Lower lobe of right lung (tissue), 2 donors: ENCODE measurements at regions not wholly inside any gene's neighbourhood (a gene's known extent, or its start where the extent isn't known, plus 50 kb on each side); places are given as distances from the start of the nearest gene placed in this dataset.

Source experiments
- ATAC-seq, 2 donors: fragments of 200-7000 bp; cut with Tn5 transposase; one replicate each; pipeline ENCODE4 v1.9.1; 2020 to 2022; ENCODE audit warnings: mild to moderate bottlenecking in 2 of 2, moderate library complexity in 2 of 2
- DNase-seq: peaks from one replicate; pipeline ENCODE4 v3.0.0-alpha.2; 2020
- H3K27ac ChIP-seq: fragments of 200-600 bp; one replicate; pipeline ENCODE4 v1.8.0; 2022
- H3K27me3 ChIP-seq: fragments of 200-600 bp; one replicate; pipeline ENCODE4 v1.8.0; 2022; ENCODE audit warnings: low read depth
- H3K36me3 ChIP-seq: fragments of 200-600 bp; one replicate; pipeline ENCODE4 v1.8.0; 2022; ENCODE audit warnings: mild to moderate bottlenecking
- H3K4me1 ChIP-seq: fragments of 200-600 bp; one replicate; pipeline ENCODE4 v1.8.0; 2022
- H3K4me3 ChIP-seq: fragments of 200-600 bp; one replicate; pipeline ENCODE4 v1.8.0; 2022; ENCODE audit warnings: mild to moderate bottlenecking
- H3K9me3 ChIP-seq: fragments of 200-600 bp; one replicate; pipeline ENCODE4 v1.8.0; 2022
- intact Hi-C: fragments of 100-400 bp; cut with DNase I; formaldehyde crosslinking; loops from one replicate; pipeline ENCODE4 v1.11.0; 2022
- TF ChIP-seq, protein P1 (sequence below): fragments of 200-600 bp; IDR thresholded peaks from one replicate; pipeline ENCODE4 v1.8.0; 2022; ENCODE audit warnings: antibody characterized with exemption, mild to moderate bottlenecking
- donor health status: DM: no; HTN: yes; CAD: no; lungs with severe emphysema.

DNA sequence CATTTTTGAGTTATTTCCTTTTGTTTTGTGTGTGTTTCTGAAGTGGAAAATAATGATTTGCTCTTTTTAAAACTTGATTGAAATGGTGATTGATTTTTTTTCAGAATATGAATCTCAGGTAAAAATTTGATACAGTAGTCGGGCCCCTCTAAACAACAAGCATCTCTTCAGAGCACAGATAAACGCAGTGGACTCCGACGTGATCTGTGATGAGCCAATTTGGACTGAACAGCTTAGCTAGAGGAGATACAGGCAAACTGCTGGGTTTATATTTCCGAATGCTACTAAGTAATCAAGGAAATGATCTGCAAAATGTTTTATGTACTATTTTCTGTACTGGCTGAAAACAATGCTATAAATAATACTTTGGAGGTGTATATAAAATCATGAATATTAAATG lies 705.7 kb upstream of the RGS18 start:
- H3K4me1 ChIP-seq = no peaks in the 10 kb centered on the region
- intact Hi-C loops = no loop called here
- DNase-seq (no peak), ATAC-seq (no peak)
- H3K27me3 ChIP-seq = no peaks in the 10 kb centered on the region
- H3K36me3 ChIP-seq = no peaks in the 10 kb centered on the region
- TF ChIP-seq, protein P1, sequence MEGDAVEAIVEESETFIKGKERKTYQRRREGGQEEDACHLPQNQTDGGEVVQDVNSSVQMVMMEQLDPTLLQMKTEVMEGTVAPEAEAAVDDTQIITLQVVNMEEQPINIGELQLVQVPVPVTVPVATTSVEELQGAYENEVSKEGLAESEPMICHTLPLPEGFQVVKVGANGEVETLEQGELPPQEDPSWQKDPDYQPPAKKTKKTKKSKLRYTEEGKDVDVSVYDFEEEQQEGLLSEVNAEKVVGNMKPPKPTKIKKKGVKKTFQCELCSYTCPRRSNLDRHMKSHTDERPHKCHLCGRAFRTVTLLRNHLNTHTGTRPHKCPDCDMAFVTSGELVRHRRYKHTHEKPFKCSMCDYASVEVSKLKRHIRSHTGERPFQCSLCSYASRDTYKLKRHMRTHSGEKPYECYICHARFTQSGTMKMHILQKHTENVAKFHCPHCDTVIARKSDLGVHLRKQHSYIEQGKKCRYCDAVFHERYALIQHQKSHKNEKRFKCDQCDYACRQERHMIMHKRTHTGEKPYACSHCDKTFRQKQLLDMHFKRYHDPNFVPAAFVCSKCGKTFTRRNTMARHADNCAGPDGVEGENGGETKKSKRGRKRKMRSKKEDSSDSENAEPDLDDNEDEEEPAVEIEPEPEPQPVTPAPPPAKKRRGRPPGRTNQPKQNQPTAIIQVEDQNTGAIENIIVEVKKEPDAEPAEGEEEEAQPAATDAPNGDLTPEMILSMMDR = no peak
- no peaks in the 10 kb centered on the region for H3K9me3 ChIP-seq
- no peak overlapping the region for H3K27ac ChIP-seq
- no peak overlapping the region for H3K4me3 ChIP-seq

DNA sequence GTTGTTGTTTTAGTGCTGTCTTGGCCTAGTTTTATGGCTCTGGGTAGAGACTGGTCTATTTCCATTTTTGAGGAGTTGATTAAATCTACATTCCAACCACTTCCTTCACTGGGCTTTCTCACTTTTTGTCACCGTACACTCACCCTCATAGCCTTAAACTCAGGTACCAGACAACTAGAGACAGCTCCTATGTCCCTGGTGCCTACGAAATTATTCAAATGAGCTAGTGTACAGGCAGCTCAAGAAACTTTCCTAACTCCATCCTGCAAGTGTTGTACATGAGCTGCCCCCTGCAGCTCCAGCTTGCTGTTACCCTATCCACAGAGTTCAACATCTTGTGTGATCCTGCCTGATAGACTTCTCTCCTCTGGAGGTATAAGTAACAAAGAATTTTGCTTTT lies 704.8 kb upstream of the RGS18 start:
- DNase-seq (no peak), ATAC-seq (no peak)
- H3K27ac ChIP-seq = no peak overlapping the region
- no peaks in the 10 kb centered on the region for H3K36me3 ChIP-seq
- H3K9me3 ChIP-seq = no peaks in the 10 kb centered on the region
- TF ChIP-seq, protein P1 = no peak
- no peaks in the 10 kb centered on the region for H3K4me1 ChIP-seq
- H3K27me3 ChIP-seq = no peaks in the 10 kb centered on the region
- H3K4me3 ChIP-seq = no peak overlapping the region
- intact Hi-C loops = no loop called here

DNA sequence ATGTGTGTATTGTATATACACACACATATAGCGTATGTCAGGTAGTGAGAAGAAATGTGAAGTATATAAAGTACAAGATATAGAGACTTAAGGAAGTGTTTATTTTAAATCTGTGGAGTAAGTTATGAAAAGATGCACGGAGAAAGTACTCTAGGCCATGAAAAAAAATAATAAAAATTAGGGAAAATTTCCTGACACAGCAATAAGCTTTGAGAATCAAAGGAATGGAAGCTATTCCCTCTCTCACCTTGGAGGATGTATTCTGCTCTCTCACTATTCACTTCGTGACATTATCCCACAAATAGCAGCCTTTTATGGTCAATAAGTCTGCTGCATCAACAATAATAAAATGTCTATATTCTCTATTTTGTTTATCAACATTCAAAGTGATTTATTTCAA lies 700.4 kb upstream of the RGS18 start:
- Histone ChIP-seq H3K27me3 (no peaks in the 10 kb centered on the region), H3K36me3 (no peaks in the 10 kb centered on the region), H3K9me3 (no peaks in the 10 kb centered on the region), H3K4me3 (no peak overlapping the region), H3K4me1 (no peaks in the 10 kb centered on the region), H3K27ac (no peak overlapping the region)
- TF ChIP-seq, protein P1 = no peak
- DNase-seq (no peak), ATAC-seq (no peak)
- intact Hi-C loops = no loop called here

DNA sequence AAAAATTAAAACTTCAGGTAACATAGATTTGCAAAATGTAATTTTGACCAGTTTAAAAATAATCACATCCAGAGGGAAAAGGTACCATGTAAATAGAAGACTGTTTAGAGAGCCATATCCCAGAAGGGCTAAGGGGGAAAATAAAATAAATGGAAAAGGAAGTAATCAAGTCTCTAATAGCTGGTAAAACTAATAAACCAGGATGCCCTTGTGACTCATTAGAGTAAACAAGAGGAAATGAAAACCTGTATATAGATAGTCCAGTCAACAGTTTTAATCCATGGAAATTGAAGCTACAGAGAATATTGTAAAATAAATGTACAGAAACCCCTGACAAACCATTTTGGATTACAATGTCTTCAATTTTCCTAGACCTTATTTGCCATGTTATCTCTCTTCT lies 698.0 kb upstream of the RGS18 start:
- Histone ChIP-seq H3K27ac (no peak overlapping the region), H3K4me3 (no peak overlapping the region), H3K4me1 (no peaks in the 10 kb centered on the region), H3K9me3 (no peaks in the 10 kb centered on the region), H3K27me3 (no peaks in the 10 kb centered on the region), H3K36me3 (no peaks in the 10 kb centered on the region)
- no peak for ATAC-seq
- DNase-seq = no peak
- TF ChIP-seq, protein P1 = no peak
- intact Hi-C loops = no loop called here

DNA sequence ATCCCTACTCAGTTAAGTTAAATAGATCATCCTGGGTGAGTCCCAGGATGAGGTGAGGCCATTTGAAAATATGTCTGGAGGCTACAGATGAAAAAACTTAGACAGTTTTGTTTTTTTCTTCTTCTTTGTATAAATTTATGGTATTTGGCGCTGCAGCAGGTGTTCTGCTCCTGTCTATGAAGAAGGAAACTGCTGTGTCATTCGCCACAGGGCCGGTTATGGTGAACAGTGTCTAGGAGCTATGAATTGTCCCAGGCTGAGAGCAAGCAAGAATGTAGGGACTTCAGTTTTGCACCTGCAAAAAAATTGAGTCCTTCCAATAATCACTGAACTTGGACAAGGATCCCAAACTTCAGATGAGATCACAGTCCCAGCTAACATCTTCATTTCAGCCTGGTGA lies 674.3 kb upstream of the RGS18 start:
- Histone ChIP-seq H3K4me3 (no peak overlapping the region), H3K27me3 (no peaks in the 10 kb centered on the region), H3K4me1 (no peaks in the 10 kb centered on the region), H3K36me3 (no peaks in the 10 kb centered on the region), H3K27ac (no peak overlapping the region), H3K9me3 (no peaks in the 10 kb centered on the region)
- DNase-seq (no peak), ATAC-seq (no peak)
- TF ChIP-seq, protein P1 = no peak
- intact Hi-C loops = no loop called here

DNA sequence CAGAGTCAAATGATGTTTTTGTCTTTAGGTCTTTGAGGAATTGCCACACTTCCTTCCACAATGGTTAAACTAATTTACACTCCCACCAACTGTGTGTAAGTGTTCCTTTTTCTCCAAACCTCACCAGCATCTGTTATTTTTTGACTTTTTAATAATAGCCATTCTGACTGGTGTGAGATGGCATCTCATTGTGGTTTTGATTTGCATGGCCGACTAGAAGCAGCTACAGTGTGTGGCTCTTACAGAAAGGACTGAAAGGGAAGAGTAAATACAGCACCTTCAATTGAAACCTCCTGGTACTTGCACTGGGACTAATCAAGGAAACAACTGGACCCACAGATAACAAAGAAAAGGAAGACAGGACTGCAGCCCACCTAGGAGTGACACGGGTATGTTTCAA lies 668.0 kb upstream of the RGS18 start:
- TF ChIP-seq, protein P1 = no peak
- ATAC-seq (no peak), DNase-seq (no peak)
- no peaks in the 10 kb centered on the region for H3K9me3 ChIP-seq
- H3K27me3 ChIP-seq = no peaks in the 10 kb centered on the region
- H3K36me3 ChIP-seq = no peaks in the 10 kb centered on the region
- no peaks in the 10 kb centered on the region for H3K4me1 ChIP-seq
- intact Hi-C loops = no loop called here
- no peak overlapping the region for H3K27ac ChIP-seq
- H3K4me3 ChIP-seq = no peak overlapping the region
